Stomach (tissue), 4 donors: ENCODE measurements at regions not wholly inside any gene's neighbourhood (a gene's known extent, or its start where the extent isn't known, plus 50 kb on each side); places are given as distances from the start of the nearest gene placed in this dataset.

ENCODE experiments used
- CTCF ChIP-seq, 7 experiments: fragments of 450-650 bp in 4 of 7; fragments of 200-600 bp in 3 of 7; sonication (generic) in 3 of 7; IDR thresholded peaks; one replicate each; pipeline ENCODE4 v1.5.1; 2016 to 2019; ENCODE audit warnings: antibody characterized with exemption in 7 of 7, control low read depth in 2 of 7, mild to moderate bottlenecking in 1 of 7
- POLR2A ChIP-seq, 4 donors: fragments of 450-650 bp; IDR thresholded peaks; one replicate each; pipeline ENCODE4 v1.6.1; 2016; ENCODE audit warnings: antibody characterized with exemption in 4 of 4, control low read depth in 2 of 4, mild to moderate bottlenecking in 1 of 4, moderate library complexity in 1 of 4

- TF ChIP-seq CTCF (IDR thresholded peaks at IDR 0.05), result no peak
- TF ChIP-seq POLR2A (IDR thresholded peaks at IDR 0.05), result no peak
Observed at GRCh38 chr18:38690626-38691025, 1125.0 kb upstream of the CELF4 start.
